Astrocyte (in vitro differentiated cells and primary cell): ENCODE measurements at regions not wholly inside any gene's neighbourhood (a gene's known extent, or its start where the extent isn't known, plus 50 kb on each side); places are given as distances from the start of the nearest gene placed in this dataset.

Source experiments
- DNase-seq: peaks from one replicate; pipeline ENCODE4 v3.0.0-alpha.2; 2010; ENCODE audit warnings: low read depth
- FAIRE-seq: peaks from 2 replicates; lab custom pipeline; 2011; peaks lifted over from hg19 to GRCh38; lab: Jason Lieb, UNC
- H2AFZ ChIP-seq: 2 replicates; pipeline ENCODE4 v1.6.0; 2012; ENCODE audit warnings: low read depth, low read length, inconsistent platforms
- H3K27ac ChIP-seq: 2 replicates; pipeline ENCODE4 v1.5.1; 2011; ENCODE audit warnings: low read depth, low read length, inconsistent platforms
- H3K27me3 ChIP-seq: 2 replicates; pipeline ENCODE4 v1.6.0; 2011; ENCODE audit warnings: low read length, inconsistent platforms; ENCODE audit not compliant: insufficient read depth
- H3K36me3 ChIP-seq: 2 replicates; pipeline ENCODE4 v1.5.1; 2011; ENCODE audit warnings: low read length, inconsistent platforms; ENCODE audit not compliant: insufficient read depth
- H3K4me1 ChIP-seq: 2 replicates; pipeline ENCODE4 v1.5.1; 2011; ENCODE audit warnings: low read length, inconsistent platforms; ENCODE audit not compliant: insufficient read depth
- H3K4me2 ChIP-seq: 2 replicates; pipeline ENCODE4 v1.6.0; 2012; ENCODE audit warnings: low read length, inconsistent platforms
- H3K4me3 ChIP-seq: 2 replicates; pipeline ENCODE4 v1.5.1; 2011; ENCODE audit warnings: low read depth, mild to moderate bottlenecking, low read length, inconsistent platforms; ENCODE audit not compliant: insufficient read depth
- H3K79me2 ChIP-seq: 2 replicates; pipeline ENCODE4 v1.6.0; 2012; ENCODE audit warnings: mild to moderate bottlenecking, low read length, inconsistent platforms; ENCODE audit not compliant: insufficient read depth
- H3K9ac ChIP-seq: 2 replicates; pipeline ENCODE4 v1.6.0; 2012; ENCODE audit warnings: mild to moderate bottlenecking, low read length, inconsistent platforms
- H3K9me3 ChIP-seq: 2 replicates; pipeline ENCODE4 v1.5.1; 2012; ENCODE audit warnings: low read depth, mild to moderate bottlenecking, low read length, inconsistent platforms; ENCODE audit not compliant: insufficient read depth
- H4K20me1 ChIP-seq: 2 replicates; pipeline ENCODE4 v1.6.0; 2012; ENCODE audit warnings: low read length, inconsistent platforms; ENCODE audit not compliant: insufficient read depth
- H3K27ac Mint-ChIP-seq: one replicate; pipeline ENCODE4 v1.8.0; 2021; ENCODE audit warnings: mild to moderate bottlenecking, mixed read lengths; ENCODE audit not compliant: unreplicated experiment
- H3K27me3 Mint-ChIP-seq: one replicate; pipeline ENCODE4 v1.8.0; 2021; ENCODE audit warnings: low read depth, mixed read lengths; ENCODE audit not compliant: unreplicated experiment
- H3K36me3 Mint-ChIP-seq: one replicate; pipeline ENCODE4 v1.8.0; 2021; ENCODE audit warnings: low read depth, mixed read lengths; ENCODE audit not compliant: unreplicated experiment
- H3K4me1 Mint-ChIP-seq: one replicate; pipeline ENCODE4 v1.8.0; 2021; ENCODE audit warnings: low read depth, mixed read lengths; ENCODE audit not compliant: unreplicated experiment
- H3K4me3 Mint-ChIP-seq: one replicate; pipeline ENCODE4 v1.8.0; 2021; ENCODE audit warnings: mild to moderate bottlenecking, moderate library complexity, mixed read lengths; ENCODE audit not compliant: unreplicated experiment
- H3K9me3 Mint-ChIP-seq: one replicate; pipeline ENCODE4 v1.8.0; 2021; ENCODE audit warnings: mild to moderate bottlenecking, mixed read lengths; ENCODE audit not compliant: unreplicated experiment
- CTCF ChIP-seq: IDR thresholded peaks from 2 replicates; pipeline ENCODE4 v1.5.1; 2011; ENCODE audit warnings: low read depth, mild to moderate bottlenecking, inconsistent platforms, low read length, moderate library complexity; ENCODE audit not compliant: insufficient read depth
- EZH2 ChIP-seq: IDR thresholded peaks from 2 replicates; pipeline ENCODE4 v1.6.1; 2012; ENCODE audit warnings: mild to moderate bottlenecking, low read length, inconsistent platforms; ENCODE audit not compliant: insufficient read depth

GRCh38 chr2:234846599-234847363 lies 105.0 kb upstream of the SH3BP4 start:
- no peak overlapping the region for H3K9ac ChIP-seq
- no peaks in the 10 kb centered on the region for H4K20me1 ChIP-seq
- no peak for TF ChIP-seq EZH2
- H3K4me3 ChIP-seq: no peak overlapping the region
- H3K27me3 ChIP-seq: no peaks in the 10 kb centered on the region
- H3K9me3 ChIP-seq: no peaks in the 10 kb centered on the region
- H2AFZ ChIP-seq: no peak overlapping the region
- H3K4me1 ChIP-seq: peaks cover 3% of the 10 kb centered on the region
- Mint-ChIP-seq H3K27me3 (peaks cover 8% of the 10 kb centered on the region), H3K4me3 (no peak overlapping the region), H3K27ac (no peak overlapping the region), H3K36me3 (peaks cover 2% of the 10 kb centered on the region), H3K4me1 (peaks cover 24% of the 10 kb centered on the region), H3K9me3 (peaks cover 8% of the 10 kb centered on the region)
- no peaks in the 10 kb centered on the region for H3K79me2 ChIP-seq
- H3K27ac ChIP-seq: no peak overlapping the region
- no peak for FAIRE-seq
- no peak overlapping the region for H3K4me2 ChIP-seq
- H3K36me3 ChIP-seq: no peaks in the 10 kb centered on the region
- no peak for DNase-seq

GRCh38 chr2:234845602-234846590 lies 105.9 kb upstream of the SH3BP4 start:
- no peak overlapping the region for H2AFZ ChIP-seq
- H3K4me3 Mint-ChIP-seq: no peak overlapping the region
- H3K4me1 Mint-ChIP-seq: peaks cover 33% of the 10 kb centered on the region
- FAIRE-seq: no peak
- DNase-seq: no peak
- H3K27ac Mint-ChIP-seq: no peak overlapping the region
- peaks cover 2% of the 10 kb centered on the region for H3K27me3 Mint-ChIP-seq
- H3K9me3 ChIP-seq: no peaks in the 10 kb centered on the region
- peaks cover 9% of the 10 kb centered on the region for H3K4me1 ChIP-seq
- no peaks in the 10 kb centered on the region for H4K20me1 ChIP-seq
- no peaks in the 10 kb centered on the region for H3K79me2 ChIP-seq
- no peaks in the 10 kb centered on the region for H3K36me3 ChIP-seq
- TF ChIP-seq EZH2 (no peak), CTCF (no peak)
- H3K27me3 ChIP-seq: no peaks in the 10 kb centered on the region
- no peak overlapping the region for H3K9ac ChIP-seq
- no peaks in the 10 kb centered on the region for H3K36me3 Mint-ChIP-seq
- no peak overlapping the region for H3K4me2 ChIP-seq
- no peak overlapping the region for H3K4me3 ChIP-seq
- H3K9me3 Mint-ChIP-seq: peaks cover 3% of the 10 kb centered on the region
- H3K27ac ChIP-seq: no peak overlapping the region

- Histone ChIP-seq H3K27ac (no peak overlapping the region), H4K20me1 (no peaks in the 10 kb centered on the region), H3K27me3 (no peaks in the 10 kb centered on the region), H3K36me3 (no peaks in the 10 kb centered on the region), H2AFZ (no peak overlapping the region), H3K9ac (no peak overlapping the region), H3K9me3 (no peaks in the 10 kb centered on the region), H3K4me1 (peaks cover 30% of the 10 kb centered on the region), H3K79me2 (no peaks in the 10 kb centered on the region), H3K4me2 (no peak overlapping the region), H3K4me3 (no peak overlapping the region)
- DNase-seq: no peak
- Mint-ChIP-seq H3K4me3 (no peak overlapping the region), H3K9me3 (no peaks in the 10 kb centered on the region), H3K27me3 (no peaks in the 10 kb centered on the region), H3K36me3 (no peaks in the 10 kb centered on the region), H3K27ac (no peak overlapping the region), H3K4me1 (peaks cover 51% of the 10 kb centered on the region)
- TF ChIP-seq EZH2: no peak
- TF ChIP-seq CTCF: no peak
- no peak for FAIRE-seq
Observed at GRCh38 chr2:234843411-234843810, 108.4 kb upstream of the SH3BP4 start.
